DND-41 (cell line): ENCODE measurements at regions not wholly inside any gene's neighbourhood (a gene's known extent, or its start where the extent isn't known, plus 50 kb on each side); places are given as distances from the start of the nearest gene placed in this dataset.

Experiments
- CTCF ChIP-seq: IDR thresholded peaks from 2 replicates; pipeline ENCODE4 v1.5.1; 2012; ENCODE audit warnings: borderline replicate concordance, low read length, moderate library complexity, mild to moderate bottlenecking; ENCODE audit not compliant: poor library complexity, severe bottlenecking; ENCODE audit errors: extremely low read depth
- EZH2 ChIP-seq: IDR thresholded peaks from 3 replicates; pipeline ENCODE4 v1.6.1; 2012; ENCODE audit warnings: borderline replicate concordance, low read depth, mild to moderate bottlenecking, moderate library complexity, low read length, inconsistent platforms; ENCODE audit not compliant: severe bottlenecking

DNA sequence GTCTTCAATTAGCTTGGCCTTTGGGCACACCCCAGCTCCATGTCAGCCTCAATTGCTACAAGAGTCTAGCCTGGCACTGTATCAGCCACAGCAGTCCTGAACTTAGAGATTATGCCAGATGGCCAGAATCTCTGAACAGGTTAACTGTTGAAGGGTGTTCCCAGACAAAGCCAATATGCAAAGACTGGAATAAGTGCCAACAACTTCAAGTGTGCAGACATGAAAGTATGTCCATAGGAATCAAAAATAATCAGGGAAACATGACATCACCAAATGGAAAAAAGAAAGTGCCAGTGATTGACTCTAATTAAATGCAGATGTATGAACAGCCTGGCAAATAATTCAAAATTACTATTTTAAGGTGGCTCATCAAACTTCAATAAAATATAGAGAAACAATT, 98.5 kb upstream of the DOCK10 start:
- TF ChIP-seq CTCF (no peak), EZH2 (no peak)
